Breast epithelium (tissue), 3 donors: ENCODE measurements at regions not wholly inside any gene's neighbourhood (a gene's known extent, or its start where the extent isn't known, plus 50 kb on each side); places are given as distances from the start of the nearest gene placed in this dataset.

Experiments
- CTCF ChIP-seq, 3 donors: fragments of 450-650 bp; IDR thresholded peaks; one replicate each; pipeline ENCODE4 v1.5.1; 2016 to 2017; ENCODE audit warnings: antibody characterized with exemption in 3 of 3, mild to moderate bottlenecking in 3 of 3, moderate library complexity in 3 of 3
- POLR2A ChIP-seq: fragments of 450-650 bp; IDR thresholded peaks from one replicate; pipeline ENCODE4 v1.6.1; 2016; ENCODE audit warnings: antibody characterized with exemption, mild to moderate bottlenecking, moderate library complexity
- POLR2AphosphoS5 ChIP-seq, 3 donors: sonication (generic); formaldehyde crosslinking; IDR thresholded peaks; one replicate each; pipeline ENCODE4 v1.6.1; 2017; ENCODE audit warnings: antibody characterized with exemption in 3 of 3

- TF ChIP-seq CTCF (IDR thresholded peaks at IDR 0.05): no peak
- no peak for TF ChIP-seq POLR2A
- no peak for TF ChIP-seq POLR2AphosphoS5 (IDR thresholded peaks at IDR 0.05)
These were observed 50.0 kb upstream of the OTOF start for GRCh38 chr2:26527726-26528585.
